ENCODE measurements at regions not wholly inside any gene's neighbourhood (a gene's known extent, or its start where the extent isn't known, plus 50 kb on each side); places are given as distances from the start of the nearest gene placed in this dataset.

GRCh38 chr5:86371061-86371460, 246.7 kb upstream of the COX7C start:
- TF ChIP-seq CTCF (IDR thresholded peaks at IDR 0.05) (no peak), EZH2 (IDR thresholded peaks at IDR 0.05) (no peak)

Measured in neural progenitor cell (in vitro differentiated cells).